GM12891 (cell line): ENCODE measurements at regions not wholly inside any gene's neighbourhood (a gene's known extent, or its start where the extent isn't known, plus 50 kb on each side); places are given as distances from the start of the nearest gene placed in this dataset.
"Not testable (repeated sequence)": the region's sequence is repeated elsewhere in the genome, so short reads cannot be mapped to it uniquely, and the experiment has no call there.

ENCODE experiments used
- DNase-seq: peaks from one replicate; pipeline ENCODE4 v3.0.0; 2011; ENCODE audit warnings: low spot score; ENCODE audit not compliant: insufficient read length
- FAIRE-seq: peaks from 2 replicates; lab custom pipeline; 2011; peaks lifted over from hg19 to GRCh38; lab: Jason Lieb, UNC
- PAX5 ChIP-seq: IDR thresholded peaks from 2 replicates; pipeline ENCODE4 v1.6.1; 2011; ENCODE audit warnings: low read length, moderate library complexity, mild to moderate bottlenecking; ENCODE audit not compliant: insufficient read depth, severe bottlenecking
- POLR2A ChIP-seq: IDR thresholded peaks from 2 replicates; pipeline ENCODE4 v1.6.1; 2011; ENCODE audit warnings: low read depth, low read length, control low read depth
- POLR2AphosphoS5 ChIP-seq: IDR thresholded peaks from 2 replicates; pipeline ENCODE4 v1.6.1; 2011; ENCODE audit warnings: low read depth, low read length, control low read depth
- POU2F2 ChIP-seq: IDR thresholded peaks from 2 replicates; pipeline ENCODE4 v1.6.1; 2011; ENCODE audit warnings: low read depth, mild to moderate bottlenecking, control low read depth, low read length, moderate library complexity
- SPI1 ChIP-seq: IDR thresholded peaks from 2 replicates; pipeline ENCODE4 v1.6.1; 2011; ENCODE audit warnings: low read depth, low read length, control low read depth
- TAF1 ChIP-seq: IDR thresholded peaks from 2 replicates; pipeline ENCODE4 v1.6.1; 2011; ENCODE audit warnings: low read depth, low read length, control low read depth

- TF ChIP-seq SPI1 (no peak), POU2F2 (no peak), PAX5 (no peak), POLR2A (no peak), TAF1 (no peak), POLR2AphosphoS5 (no peak)
- FAIRE-seq (no peak), DNase-seq (no peak)
These were observed 442.2 kb upstream of the B3GAT1 start for GRCh38 chr11:134853992-134854991.

- not testable (repeated sequence) for FAIRE-seq, DNase-seq
These were observed 439.6 kb upstream of the B3GAT1 start for GRCh38 chr11:134851503-134852224.

GRCh38 chr11:134850566-134850965 is 438.5 kb upstream of the B3GAT1 start:
- FAIRE-seq = no peak
- TF ChIP-seq POU2F2 = no peak
- TF ChIP-seq TAF1 = no peak
- TF ChIP-seq SPI1 = no peak
- no peak for TF ChIP-seq PAX5
- no peak for TF ChIP-seq POLR2AphosphoS5
- no peak for TF ChIP-seq POLR2A

GRCh38 chr11:134849833-134850232 is 437.8 kb upstream of the B3GAT1 start:
- TF ChIP-seq POLR2A (no peak), POLR2AphosphoS5 (no peak), POU2F2 (no peak), SPI1 (no peak)
- FAIRE-seq = no peak

More at GRCh38 chr11:134850566-134850965, 438.5 kb upstream of the B3GAT1 start:
- no peak for DNase-seq

GRCh38 chr11:134847083-134847715 is 435.2 kb upstream of the B3GAT1 start:
- TF ChIP-seq POLR2AphosphoS5 = no peak
- TF ChIP-seq POLR2A = no peak
- TF ChIP-seq POU2F2 = no peak
- no peak for TF ChIP-seq SPI1
- TF ChIP-seq PAX5 = no peak
- no peak for TF ChIP-seq TAF1
- FAIRE-seq = no peak
- no peak for DNase-seq

More at GRCh38 chr11:134849833-134850232, 437.8 kb upstream of the B3GAT1 start:
- no peak for DNase-seq

- TF ChIP-seq SPI1 (no peak), PAX5 (no peak), POLR2A (no peak), POU2F2 (no peak), POLR2AphosphoS5 (no peak), TAF1 (no peak)
- no peak for DNase-seq
- no peak for FAIRE-seq
These were observed 434.5 kb upstream of the B3GAT1 start for GRCh38 chr11:134846328-134847082.

GRCh38 chr11:134845474-134846327 is 433.7 kb upstream of the B3GAT1 start:
- DNase-seq = no peak
- no peak for FAIRE-seq
- TF ChIP-seq POLR2AphosphoS5 (no peak), TAF1 (no peak), PAX5 (no peak), POLR2A (no peak), SPI1 (no peak), POU2F2 (no peak)

- DNase-seq = no peak
- no peak for TF ChIP-seq POLR2AphosphoS5
- TF ChIP-seq PAX5 = no peak
- TF ChIP-seq TAF1 = no peak
- TF ChIP-seq SPI1 = no peak
- TF ChIP-seq POU2F2 = no peak
- TF ChIP-seq POLR2A = no peak
- no peak for FAIRE-seq
These were observed 432.8 kb upstream of the B3GAT1 start for GRCh38 chr11:134844838-134845237.

- no peak for FAIRE-seq
- DNase-seq = no peak
- TF ChIP-seq POU2F2 (no peak), POLR2A (no peak), PAX5 (no peak), POLR2AphosphoS5 (no peak), TAF1 (no peak), SPI1 (no peak)
These were observed 431.7 kb upstream of the B3GAT1 start for GRCh38 chr11:134843735-134844134.
